ENCODE measurements at regions not wholly inside any gene's neighbourhood (a gene's known extent, or its start where the extent isn't known, plus 50 kb on each side); places are given as distances from the start of the nearest gene placed in this dataset.

GRCh38 chr9:79236466-79236865 is 335.3 kb upstream of the TLE4 start:
- DNase-seq, result no peak

- no peak for DNase-seq
Measured at GRCh38 chr9:79237861-79238260, 333.9 kb upstream of the TLE4 start.

DNA sequence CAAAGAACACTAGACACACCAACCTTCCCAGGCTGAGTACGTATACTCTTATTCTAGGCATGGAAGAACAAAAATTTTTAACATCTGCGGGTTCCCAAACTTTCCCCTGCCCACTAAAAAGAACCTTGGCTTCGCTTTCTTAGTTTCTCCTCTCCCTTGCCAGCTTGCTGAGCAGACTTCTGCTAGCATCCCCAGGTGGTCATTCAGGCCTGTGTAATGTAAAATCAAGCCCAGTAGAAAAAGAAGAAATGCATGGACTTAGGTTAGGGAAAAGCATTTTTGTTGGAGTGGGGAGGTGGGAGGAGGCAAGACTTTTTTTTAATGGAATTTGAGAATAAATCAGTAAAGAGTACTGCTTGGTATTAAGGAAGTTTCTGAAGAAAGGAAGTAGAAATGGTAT is 331.0 kb upstream of the TLE4 start:
- no peak for DNase-seq

- no peak for DNase-seq
Measured at GRCh38 chr9:79242489-79242888, 329.3 kb upstream of the TLE4 start.

DNA sequence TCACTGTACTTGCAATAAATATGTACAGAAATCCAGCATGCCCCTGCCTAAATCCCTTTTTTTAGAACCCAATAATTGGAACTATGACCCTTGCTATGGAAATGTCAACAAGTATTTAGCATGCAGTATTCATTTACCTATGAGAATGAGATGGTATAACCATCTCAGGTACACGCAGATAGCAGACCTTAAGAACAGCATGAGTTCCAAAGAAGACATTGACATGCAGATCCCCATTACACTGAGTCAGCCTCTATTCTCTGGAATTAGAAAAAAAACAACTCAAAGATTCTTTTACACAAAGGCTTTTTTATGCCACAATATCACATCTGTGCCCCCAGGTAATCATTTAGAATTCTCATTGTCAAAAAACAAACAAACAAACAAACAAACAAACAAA is 325.6 kb upstream of the TLE4 start:
- DNase-seq, result no peak

DNA sequence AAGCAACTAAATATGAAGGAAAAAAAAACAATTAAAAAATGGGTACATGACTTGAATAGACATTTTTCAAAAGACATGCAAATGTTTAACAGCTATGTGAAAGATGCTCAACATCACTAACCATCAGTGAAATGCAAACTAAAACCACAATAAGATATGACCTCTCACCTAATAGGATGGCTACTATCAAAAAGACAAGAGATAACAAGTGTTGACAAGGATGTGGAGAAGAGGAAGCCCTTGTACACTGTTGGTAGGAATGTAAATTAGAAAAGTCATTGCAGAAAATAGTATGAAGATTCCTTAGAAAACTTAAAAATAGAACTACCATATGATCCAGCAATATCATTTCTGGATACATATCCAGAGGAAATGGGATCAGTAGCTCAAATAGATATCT is 324.7 kb upstream of the TLE4 start:
- no peak for DNase-seq

DNA sequence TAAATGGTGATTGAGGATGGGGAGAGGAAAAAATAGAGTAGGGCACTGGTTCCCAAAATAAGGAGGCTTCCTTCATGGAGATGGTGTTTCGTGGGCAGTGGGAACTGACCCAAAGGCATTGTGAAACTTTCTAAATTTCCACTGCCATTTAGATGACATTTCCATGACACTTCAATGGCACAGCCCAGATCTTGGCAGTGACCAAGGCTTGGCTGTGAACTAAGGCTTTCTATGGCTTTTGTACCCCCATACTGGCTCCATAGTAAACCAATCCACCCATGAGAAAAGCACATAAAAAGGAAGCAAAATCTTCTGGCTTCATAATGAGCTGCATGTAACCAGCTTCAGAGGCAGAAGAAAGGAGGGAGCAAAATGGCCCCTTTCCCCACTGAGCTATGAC is 321.0 kb upstream of the TLE4 start:
- DNase-seq, result no peak

- DNase-seq, result no peak
Measured at GRCh38 chr9:79254900-79255650, 316.7 kb upstream of the TLE4 start.

DNA sequence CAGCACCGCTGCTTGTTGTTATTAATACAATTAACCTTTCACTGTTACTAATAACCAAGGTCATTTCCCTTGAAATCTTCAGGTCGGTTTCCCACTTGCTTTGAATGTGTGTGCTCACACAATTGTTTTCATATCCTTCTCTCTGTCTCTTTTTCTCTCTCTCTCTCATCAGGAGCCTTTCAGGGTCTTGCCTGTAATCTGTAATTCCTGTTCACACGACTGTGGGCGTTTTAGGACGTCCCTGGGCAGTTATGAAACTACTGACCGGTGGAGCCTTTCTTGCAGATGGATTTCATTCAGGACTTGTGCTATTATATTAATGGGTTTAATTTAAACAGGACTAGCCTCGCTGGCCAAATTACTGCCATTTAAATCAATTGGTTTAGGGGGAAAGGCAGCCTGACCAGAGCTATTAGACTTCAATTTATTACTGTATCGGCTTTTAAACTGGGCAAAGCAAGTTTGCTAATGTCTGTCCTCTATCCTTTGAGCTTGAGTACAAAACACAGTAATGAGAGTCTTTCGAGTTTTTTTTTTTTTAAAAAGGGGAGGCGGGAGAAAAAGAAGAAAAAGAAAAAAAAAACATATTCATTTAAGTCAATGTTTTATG is 316.0 kb upstream of the TLE4 start:
- DNase-seq, result no peak

GRCh38 chr9:79256691-79257213 is 315.0 kb upstream of the TLE4 start:
- DNase-seq, result no peak

DNA sequence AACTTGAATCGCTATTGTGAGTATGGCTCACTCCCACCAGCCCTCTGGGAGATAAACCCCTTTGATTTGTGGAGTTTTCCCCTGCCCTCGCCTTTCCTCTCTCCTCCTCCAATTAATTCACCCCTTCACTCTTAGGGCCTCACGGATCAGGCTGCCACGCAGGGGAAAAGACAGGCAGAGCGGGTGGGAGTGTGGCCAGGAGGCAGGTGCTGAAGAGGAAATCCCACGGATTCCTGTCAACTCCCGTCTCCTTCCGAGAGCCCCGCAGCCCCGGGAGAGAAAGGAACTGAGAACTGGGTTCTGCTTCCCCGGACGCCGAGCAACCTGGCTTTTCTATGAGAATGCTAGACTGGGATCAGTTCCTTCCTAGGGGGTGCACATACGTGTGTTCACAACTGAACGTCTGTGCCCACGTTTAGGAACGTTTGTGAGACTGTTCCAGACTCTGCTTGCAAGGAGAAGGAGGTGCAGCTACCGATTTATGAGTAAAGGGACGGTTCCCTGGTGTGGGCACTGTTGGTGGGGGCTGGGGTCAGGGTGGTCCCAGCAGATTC is 314.5 kb upstream of the TLE4 start:
- DNase-seq, result no peak

DNA sequence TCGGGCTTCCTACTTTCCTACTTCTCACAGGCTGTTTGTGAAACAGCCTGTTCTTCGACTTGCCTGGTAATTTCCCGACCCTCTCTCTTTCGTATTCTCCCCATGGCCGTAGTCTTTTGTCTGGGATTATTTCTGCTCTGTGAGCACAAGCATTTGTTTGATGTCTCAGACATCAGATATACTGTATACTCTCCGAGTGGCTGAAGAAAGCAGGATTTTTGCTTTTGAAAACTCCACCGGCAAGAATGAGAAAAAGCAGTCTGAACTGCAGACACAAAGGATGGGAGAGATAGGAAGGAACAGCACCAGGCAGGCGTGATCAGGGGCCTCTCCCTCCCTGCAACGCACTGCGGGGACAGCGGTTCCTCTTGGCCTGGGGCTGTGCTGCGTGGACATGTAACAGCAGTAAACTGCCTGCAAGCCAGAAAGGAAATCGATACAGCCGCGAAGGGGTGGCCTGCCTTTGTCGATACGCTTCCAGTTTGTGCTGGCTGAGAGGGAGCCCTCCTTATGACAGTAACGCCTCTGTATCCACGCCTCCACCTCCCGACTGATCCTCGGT is 313.9 kb upstream of the TLE4 start:
- no peak for DNase-seq

DNA sequence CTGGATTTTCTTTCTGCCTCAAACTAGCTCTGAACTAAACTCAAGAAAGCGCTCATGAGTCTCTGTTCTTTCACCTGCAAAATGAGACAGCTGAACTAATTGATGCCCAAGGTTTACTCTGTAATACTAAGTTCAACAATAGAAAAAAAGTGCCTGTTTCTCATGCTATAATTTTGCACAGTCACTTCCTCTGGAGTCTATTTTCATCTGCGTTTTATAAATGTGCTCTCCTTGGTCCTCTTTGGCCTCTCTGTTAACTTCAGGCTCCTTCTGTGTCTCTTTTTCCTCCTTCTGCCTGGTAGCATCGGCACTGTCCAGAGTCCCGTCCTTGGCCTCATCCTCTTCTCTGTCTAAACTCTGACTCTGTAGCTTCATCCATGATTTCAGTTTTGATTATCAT is 311.9 kb upstream of the TLE4 start:
- DNase-seq, result no peak

GRCh38 chr9:79263628-79264027 is 308.1 kb upstream of the TLE4 start:
- no peak for DNase-seq

DNA sequence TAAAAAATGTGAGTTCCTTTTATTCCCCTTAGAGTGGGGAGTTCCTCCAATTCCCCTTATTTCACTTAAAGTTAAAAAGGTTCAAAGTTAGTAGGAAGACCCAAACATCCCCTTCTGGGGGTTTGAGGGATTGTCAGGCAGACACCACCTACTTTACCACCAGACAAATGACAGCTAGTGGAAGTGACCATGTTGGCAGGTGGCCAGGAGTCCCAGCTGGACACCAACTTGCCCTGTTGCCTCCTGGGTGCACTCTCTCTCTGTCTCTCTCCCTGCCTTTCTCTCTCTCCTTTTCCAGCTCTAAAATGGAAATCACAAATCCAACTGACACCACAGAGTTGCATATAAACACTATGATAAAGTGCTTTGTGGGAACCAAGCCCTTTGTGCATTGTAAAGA is 307.7 kb upstream of the TLE4 start:
- no peak for DNase-seq

DNA sequence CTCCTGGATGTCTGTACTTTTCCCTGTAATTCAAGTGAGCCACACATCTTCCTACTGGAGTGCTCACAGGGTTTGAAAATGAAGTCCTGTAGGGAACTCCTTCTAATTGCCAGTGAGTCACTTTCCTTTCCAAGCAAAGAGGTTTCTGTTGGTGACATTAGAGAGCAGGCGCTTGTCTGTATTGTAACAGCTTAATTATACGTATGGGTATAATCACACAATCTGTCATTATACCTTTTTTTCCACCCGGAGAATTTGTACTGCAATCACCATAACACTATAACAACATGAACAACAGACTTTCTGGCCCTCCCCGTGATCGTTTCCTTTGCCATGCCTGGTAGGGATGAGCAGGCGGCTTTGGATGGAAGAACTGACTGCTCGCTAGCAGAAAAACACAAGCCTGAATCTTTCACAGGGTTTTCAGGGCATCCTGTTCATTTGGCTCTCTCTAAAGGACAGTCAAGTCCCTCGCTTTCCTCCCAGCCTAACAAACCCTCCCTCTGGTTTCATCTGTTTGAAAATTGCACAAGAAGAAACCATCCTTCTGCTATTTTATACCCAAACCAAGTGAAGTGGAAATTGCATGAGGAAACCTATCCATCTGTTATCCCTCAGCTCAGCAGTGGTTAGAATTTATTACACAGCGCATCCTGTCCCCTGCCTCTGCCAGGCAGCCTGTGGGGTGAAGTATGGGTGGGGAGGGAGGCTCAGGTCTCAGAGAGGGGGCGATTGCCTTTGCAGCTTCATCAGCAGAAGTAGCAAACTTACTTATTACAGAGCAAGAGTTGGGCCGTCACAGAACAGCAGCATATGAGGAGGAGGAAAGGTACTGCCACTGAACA is 307.0 kb upstream of the TLE4 start:
- DNase-seq, result no peak

- no peak for DNase-seq
Measured at GRCh38 chr9:79266986-79267385, 304.8 kb upstream of the TLE4 start.

- DNase-seq, result no peak
Measured at GRCh38 chr9:79268806-79269205, 303.0 kb upstream of the TLE4 start.

DNA sequence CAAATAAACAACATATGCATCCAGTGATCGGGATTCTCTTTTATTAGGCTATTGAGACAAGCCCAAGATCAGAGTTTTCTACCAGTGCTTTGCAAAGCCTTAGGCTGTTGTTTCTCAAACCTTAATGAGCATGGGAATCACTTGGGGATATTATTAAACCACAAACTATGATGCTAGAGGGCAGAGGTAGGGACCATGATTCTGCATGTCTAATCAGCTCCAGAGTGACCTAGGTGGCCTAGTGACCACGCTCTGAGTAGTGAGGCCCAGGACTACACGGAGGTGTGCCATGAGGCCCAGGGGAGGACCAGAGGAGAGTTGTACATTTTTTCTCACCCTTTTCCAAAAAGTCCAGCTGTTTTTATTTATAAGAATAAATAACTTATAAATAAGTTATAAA is 298.5 kb upstream of the TLE4 start:
- DNase-seq, result no peak

DNA sequence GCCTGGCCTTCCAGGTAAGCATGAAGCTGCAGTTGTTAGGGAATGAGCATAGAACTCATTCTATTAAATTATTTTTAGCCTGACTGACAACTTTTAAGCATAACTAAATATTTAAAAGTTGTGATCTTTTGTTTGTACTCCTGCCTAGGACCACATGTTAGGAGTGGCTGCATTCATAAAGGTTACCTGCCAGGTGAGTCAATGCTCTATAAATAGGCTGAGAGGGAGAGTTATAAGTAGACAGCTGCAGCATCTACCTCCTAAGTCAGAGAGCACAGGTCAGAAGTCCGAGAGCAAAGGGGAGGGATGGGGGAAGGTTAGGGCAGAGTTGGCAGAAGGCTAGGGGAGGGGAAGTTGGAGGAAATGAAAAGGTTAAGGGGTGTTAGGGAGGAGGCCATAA is 292.4 kb upstream of the TLE4 start:
- no peak for DNase-seq

DNA sequence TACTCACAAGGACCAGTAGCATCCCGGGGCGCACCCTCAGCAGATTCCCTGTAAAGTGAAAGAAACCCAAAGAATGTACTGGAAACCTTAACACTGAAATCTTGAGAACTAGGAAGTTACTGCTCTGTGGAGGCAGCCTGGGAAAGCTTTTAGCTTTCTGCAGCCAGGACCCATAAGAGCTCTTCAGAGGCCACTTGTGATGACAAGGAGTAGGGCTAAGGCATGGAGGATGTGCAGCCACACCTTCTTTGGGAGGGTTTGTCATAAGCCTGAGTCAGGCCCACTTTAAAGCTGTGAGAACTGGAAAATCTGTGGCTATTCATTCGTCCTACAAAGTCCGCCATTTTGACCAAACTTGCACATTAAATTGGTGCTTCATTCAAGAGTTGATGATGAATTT is 291.1 kb upstream of the TLE4 start:
- DNase-seq, result no peak

DNA sequence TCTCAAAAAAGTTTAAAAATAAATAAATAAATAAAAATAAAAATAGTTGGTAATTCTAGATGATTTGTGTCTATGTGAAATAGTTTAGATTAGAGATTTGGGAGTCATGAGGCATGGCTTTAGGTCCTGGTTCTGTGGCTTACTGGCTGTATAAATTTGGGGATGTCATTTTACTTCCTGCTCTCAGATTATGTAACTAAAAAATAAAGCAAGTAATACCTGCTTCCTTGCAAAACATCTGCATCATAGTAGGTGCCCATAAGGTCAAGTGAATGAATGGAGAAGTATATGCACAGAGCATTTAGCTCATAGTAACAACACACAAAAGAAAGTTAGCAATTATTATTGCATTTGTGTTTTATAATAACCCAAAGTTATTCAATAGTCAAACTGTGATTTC is 287.7 kb upstream of the TLE4 start:
- DNase-seq, result no peak

Measured in stimulated activated CD4-positive, alpha-beta T cell treated with anti-CD3 and anti-CD28 coated beads, Interleukin-4, amount 100 ng/mL, for 1 hour (primary cell).